DND-41 (cell line): ENCODE measurements at regions not wholly inside any gene's neighbourhood (a gene's known extent, or its start where the extent isn't known, plus 50 kb on each side); places are given as distances from the start of the nearest gene placed in this dataset.

ENCODE experiments used
- ATAC-seq: fragments of 200-7000 bp; cut with Tn5 transposase; 3 replicates; pipeline ENCODE4 v1.9.1; 2021; ENCODE audit warnings: low read depth; ENCODE audit not compliant: insufficient read depth
- DNase-seq: peaks from one replicate; pipeline ENCODE4 v3.0.0-alpha.2; 2020
- H2AFZ ChIP-seq: 2 replicates; pipeline ENCODE4 v1.6.0; 2012; ENCODE audit warnings: low read depth, low read length
- H3K27ac ChIP-seq: 2 replicates; pipeline ENCODE4 v1.5.1; 2012; ENCODE audit warnings: low read length, inconsistent platforms
- H3K27me3 ChIP-seq: fragments of 200-600 bp; sonication (generic); 2 replicates; pipeline ENCODE4 v1.6.0; 2012; ENCODE audit warnings: low read length, mild to moderate bottlenecking, inconsistent platforms; ENCODE audit not compliant: insufficient read depth, poor library complexity
- H3K36me3 ChIP-seq: 2 replicates; pipeline ENCODE4 v1.5.1; 2012; ENCODE audit warnings: low read length, inconsistent platforms; ENCODE audit not compliant: insufficient read depth
- H3K4me1 ChIP-seq: 2 replicates; pipeline ENCODE4 v1.5.1; 2012; ENCODE audit warnings: mild to moderate bottlenecking, low read length; ENCODE audit not compliant: insufficient read depth
- H3K4me2 ChIP-seq: 2 replicates; pipeline ENCODE4 v1.6.0; 2012; ENCODE audit warnings: mild to moderate bottlenecking, moderate library complexity, low read length, inconsistent platforms; ENCODE audit not compliant: insufficient read depth
- H3K4me3 ChIP-seq, 2 experiments: fragments of 200-600 bp in 1 of 2; shearing (Covaris generic) in 1 of 2; 2 replicates each; pipeline ENCODE4 v1.5.1; 2012 to 2016; ENCODE audit warnings: inconsistent platforms in 2 of 2, low read length in 2 of 2, mild to moderate bottlenecking in 2 of 2, low read depth in 1 of 2, moderate library complexity in 1 of 2
- H3K79me2 ChIP-seq: 2 replicates; pipeline ENCODE4 v1.6.0; 2012; ENCODE audit warnings: low read length, inconsistent platforms; ENCODE audit not compliant: insufficient read depth
- H3K9ac ChIP-seq: 2 replicates; pipeline ENCODE4 v1.6.0; 2012; ENCODE audit warnings: low read depth, mild to moderate bottlenecking, inconsistent platforms, low read length, moderate library complexity
- H3K9me3 ChIP-seq: 2 replicates; pipeline ENCODE4 v1.5.1; 2012; ENCODE audit warnings: low read length, moderate library complexity, mild to moderate bottlenecking, inconsistent platforms; ENCODE audit not compliant: insufficient read depth, severe bottlenecking
- H4K20me1 ChIP-seq: 2 replicates; pipeline ENCODE4 v1.6.0; 2012; ENCODE audit warnings: low read length; ENCODE audit not compliant: insufficient read depth
- EZH2 ChIP-seq: IDR thresholded peaks from 3 replicates; pipeline ENCODE4 v1.6.1; 2012; ENCODE audit warnings: borderline replicate concordance, low read depth, mild to moderate bottlenecking, moderate library complexity, low read length, inconsistent platforms; ENCODE audit not compliant: severe bottlenecking
- TF ChIP-seq, protein P1 (sequence below): IDR thresholded peaks from 2 replicates; pipeline ENCODE4 v1.5.1; 2012; ENCODE audit warnings: borderline replicate concordance, low read length, moderate library complexity, mild to moderate bottlenecking; ENCODE audit not compliant: poor library complexity, severe bottlenecking; ENCODE audit errors: extremely low read depth

DNA sequence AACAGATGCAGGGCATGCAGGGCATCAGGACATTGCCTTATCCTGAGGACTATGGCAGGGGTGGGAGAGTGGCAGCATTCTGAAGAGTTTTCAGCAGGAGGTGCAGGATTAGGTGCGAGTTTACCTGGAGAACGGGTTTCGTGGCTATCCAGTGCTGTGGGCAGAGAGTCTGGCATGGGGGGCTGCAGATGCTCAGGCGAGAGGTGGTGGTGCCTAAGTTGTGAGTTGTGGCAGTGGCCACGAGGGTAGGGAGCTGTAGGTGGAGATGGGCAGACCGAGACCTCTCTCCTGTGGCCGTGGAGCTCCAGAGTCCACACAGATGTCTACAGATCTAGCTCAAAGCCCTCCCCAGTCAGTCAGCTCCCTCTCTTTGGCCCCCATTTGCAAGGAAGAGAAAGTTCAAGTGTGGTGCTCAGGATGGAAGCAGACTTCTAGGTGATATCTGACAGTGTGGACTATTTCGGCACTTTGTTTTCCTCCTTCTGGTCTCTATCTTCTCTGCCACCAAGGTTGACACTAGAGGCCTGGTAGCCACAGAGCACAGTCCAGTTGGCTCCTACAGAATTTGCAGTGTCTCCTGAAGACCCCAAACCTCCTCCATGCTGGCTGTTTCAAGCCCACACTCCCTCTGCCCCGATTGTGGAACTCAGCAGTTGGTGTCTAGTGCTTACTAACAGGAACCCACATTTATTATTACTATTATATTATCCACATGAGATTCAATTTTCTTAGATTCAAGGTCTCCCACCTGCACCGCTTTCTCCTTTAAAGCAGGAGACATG, 955.7 kb upstream of the ZNF722 start:
- no peak overlapping the region for H3K27ac ChIP-seq
- no peak for ATAC-seq
- TF ChIP-seq, protein P1, sequence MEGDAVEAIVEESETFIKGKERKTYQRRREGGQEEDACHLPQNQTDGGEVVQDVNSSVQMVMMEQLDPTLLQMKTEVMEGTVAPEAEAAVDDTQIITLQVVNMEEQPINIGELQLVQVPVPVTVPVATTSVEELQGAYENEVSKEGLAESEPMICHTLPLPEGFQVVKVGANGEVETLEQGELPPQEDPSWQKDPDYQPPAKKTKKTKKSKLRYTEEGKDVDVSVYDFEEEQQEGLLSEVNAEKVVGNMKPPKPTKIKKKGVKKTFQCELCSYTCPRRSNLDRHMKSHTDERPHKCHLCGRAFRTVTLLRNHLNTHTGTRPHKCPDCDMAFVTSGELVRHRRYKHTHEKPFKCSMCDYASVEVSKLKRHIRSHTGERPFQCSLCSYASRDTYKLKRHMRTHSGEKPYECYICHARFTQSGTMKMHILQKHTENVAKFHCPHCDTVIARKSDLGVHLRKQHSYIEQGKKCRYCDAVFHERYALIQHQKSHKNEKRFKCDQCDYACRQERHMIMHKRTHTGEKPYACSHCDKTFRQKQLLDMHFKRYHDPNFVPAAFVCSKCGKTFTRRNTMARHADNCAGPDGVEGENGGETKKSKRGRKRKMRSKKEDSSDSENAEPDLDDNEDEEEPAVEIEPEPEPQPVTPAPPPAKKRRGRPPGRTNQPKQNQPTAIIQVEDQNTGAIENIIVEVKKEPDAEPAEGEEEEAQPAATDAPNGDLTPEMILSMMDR, result no peak
- TF ChIP-seq EZH2, result no peak
- no peak overlapping the region for H3K4me3 ChIP-seq
- no peak overlapping the region for H3K4me2 ChIP-seq
- H2AFZ ChIP-seq, result no peak overlapping the region
- H3K36me3 ChIP-seq, result no peaks in the 10 kb centered on the region
- no peaks in the 10 kb centered on the region for H3K4me1 ChIP-seq
- H3K9me3 ChIP-seq, result peaks cover 28% of the 10 kb centered on the region
- no peaks in the 10 kb centered on the region for H3K79me2 ChIP-seq
- no peak overlapping the region for H3K9ac ChIP-seq
- no peaks in the 10 kb centered on the region for H3K27me3 ChIP-seq
- DNase-seq, result no peak
- no peaks in the 10 kb centered on the region for H4K20me1 ChIP-seq

DNA sequence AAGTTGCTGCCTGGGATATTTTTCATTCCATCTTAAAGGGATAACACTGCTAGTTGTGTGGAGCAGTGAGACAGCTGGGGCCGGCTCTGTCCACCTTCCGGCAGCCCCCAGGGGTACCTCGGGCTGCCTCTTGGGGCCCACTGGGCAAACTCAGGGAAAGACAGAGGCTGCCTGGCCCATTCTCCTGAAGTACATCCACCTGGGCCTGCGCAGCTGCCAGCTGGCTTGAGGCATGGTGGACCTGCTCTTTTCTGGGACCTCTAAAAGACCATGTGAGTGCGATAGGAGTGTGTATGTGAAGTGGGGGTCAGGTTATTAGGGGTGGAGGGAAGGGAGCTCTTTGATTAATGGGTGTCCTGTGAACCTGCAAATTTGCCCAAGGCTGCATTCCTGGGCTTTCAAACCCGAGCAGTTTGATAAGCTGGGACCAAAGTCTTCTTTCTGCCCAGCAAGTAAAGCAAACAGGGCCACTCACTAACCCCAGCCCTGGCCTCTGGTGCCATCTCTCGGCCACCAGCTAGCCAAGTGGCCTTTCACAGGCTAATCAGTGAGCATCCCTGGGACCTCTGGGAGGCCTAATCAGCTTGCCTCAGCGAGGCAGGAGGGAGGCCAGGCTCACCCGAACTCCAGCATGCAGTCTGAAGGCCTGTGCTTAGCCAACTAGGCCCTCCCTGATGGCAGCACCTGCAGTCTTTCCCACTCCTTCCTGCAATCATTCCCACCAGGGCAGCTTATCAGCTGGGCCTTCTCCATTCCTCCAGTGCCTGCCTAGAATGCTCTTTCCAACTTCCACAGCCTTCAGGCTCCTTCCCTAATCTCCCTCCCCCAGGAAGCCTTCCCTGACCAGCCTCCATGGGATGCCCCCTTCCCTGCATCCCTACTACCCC, 954.7 kb upstream of the ZNF722 start:
- TF ChIP-seq EZH2, result no peak
- TF ChIP-seq, protein P1, result no peak
- no peak overlapping the region for H3K9ac ChIP-seq
- H3K27ac ChIP-seq, result no peak overlapping the region
- no peaks in the 10 kb centered on the region for H3K36me3 ChIP-seq
- ATAC-seq (no peak), DNase-seq (no peak)
- no peaks in the 10 kb centered on the region for H4K20me1 ChIP-seq
- no peak overlapping the region for H3K4me2 ChIP-seq
- no peaks in the 10 kb centered on the region for H3K79me2 ChIP-seq
- H3K27me3 ChIP-seq, result no peaks in the 10 kb centered on the region
- peaks cover 26% of the 10 kb centered on the region for H3K9me3 ChIP-seq
- no peak overlapping the region for H3K4me3 ChIP-seq
- no peak overlapping the region for H2AFZ ChIP-seq
- H3K4me1 ChIP-seq, result no peaks in the 10 kb centered on the region

DNA sequence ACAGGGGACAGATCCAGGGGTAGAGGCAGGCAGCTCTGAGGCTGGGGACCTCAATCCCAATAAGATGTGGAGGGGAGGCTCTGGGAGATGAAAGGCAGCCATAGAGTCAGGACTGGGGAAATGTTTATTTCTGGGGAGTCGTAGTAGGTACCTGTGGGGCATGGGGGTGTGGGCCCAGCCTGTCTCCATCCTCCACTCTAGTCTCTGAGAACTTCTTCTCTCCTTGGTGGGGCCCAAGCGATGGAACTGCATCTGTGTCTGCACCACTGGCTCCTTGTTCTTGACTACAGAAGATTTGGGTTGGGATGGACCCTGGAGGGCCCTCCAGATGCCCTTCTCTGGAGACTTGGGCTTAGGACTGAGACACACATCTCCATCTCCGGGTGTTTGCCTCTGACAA, 953.9 kb upstream of the ZNF722 start:
- no peak for DNase-seq
- no peaks in the 10 kb centered on the region for H3K36me3 ChIP-seq
- H3K9ac ChIP-seq, result no peak overlapping the region
- no peak overlapping the region for H3K27ac ChIP-seq
- no peaks in the 10 kb centered on the region for H3K4me1 ChIP-seq
- H3K9me3 ChIP-seq, result peaks cover 23% of the 10 kb centered on the region
- H3K27me3 ChIP-seq, result no peaks in the 10 kb centered on the region
- no peak for TF ChIP-seq EZH2
- TF ChIP-seq, protein P1, result no peak
- no peaks in the 10 kb centered on the region for H3K79me2 ChIP-seq
- no peaks in the 10 kb centered on the region for H4K20me1 ChIP-seq
- no peak overlapping the region for H3K4me2 ChIP-seq
- ATAC-seq, result no peak
- H3K4me3 ChIP-seq, result no peak overlapping the region
- no peak overlapping the region for H2AFZ ChIP-seq
